ENCODE measurements at regions not wholly inside any gene's neighbourhood (a gene's known extent, or its start where the extent isn't known, plus 50 kb on each side); places are given as distances from the start of the nearest gene placed in this dataset.
A peak's percentile ranks its signal among the peaks of the same experiment; 100 is the strongest.

DNA sequence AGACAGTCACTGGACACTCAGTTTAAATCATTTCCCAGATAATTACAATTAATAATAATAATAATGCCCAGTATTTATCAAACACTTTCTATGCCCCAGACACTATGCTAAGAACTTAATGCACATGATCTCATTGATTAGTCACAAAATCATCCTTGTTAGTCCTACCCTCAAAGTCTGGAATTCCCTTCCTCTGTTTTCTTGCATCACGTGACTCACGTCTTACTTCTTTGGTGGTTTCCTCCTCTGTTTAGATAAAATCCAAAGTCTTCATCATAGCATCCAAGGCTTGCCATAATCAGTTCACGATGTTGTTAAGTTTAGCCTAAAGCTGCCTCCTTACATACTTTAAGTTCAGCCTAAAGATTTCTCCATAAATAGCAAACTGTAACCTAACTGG is 471.9 kb downstream of the PMP22 start:
- Mint-ChIP-seq H3K4me3 (no peak overlapping the region), H3K9me3 (no peaks in the 10 kb centered on the region), H3K27ac (no peak overlapping the region), H3K27me3 (peaks cover 28% of the 10 kb centered on the region), H3K36me3 (ENCODE audit: low read depth) (no peaks in the 10 kb centered on the region), H3K4me1 (peaks cover 13% of the 10 kb centered on the region)
- no peak for TF ChIP-seq CTCF (IDR thresholded peaks at IDR 0.05)
- intact Hi-C loops (cut with micrococcal nuclease): no loop called here
- DNase-seq (no peak), ATAC-seq (ENCODE audit: low read depth) (no peak)
- POLR2A ChIA-PET: no interaction called here
- CTCF ChIA-PET: no interaction called here

DNA sequence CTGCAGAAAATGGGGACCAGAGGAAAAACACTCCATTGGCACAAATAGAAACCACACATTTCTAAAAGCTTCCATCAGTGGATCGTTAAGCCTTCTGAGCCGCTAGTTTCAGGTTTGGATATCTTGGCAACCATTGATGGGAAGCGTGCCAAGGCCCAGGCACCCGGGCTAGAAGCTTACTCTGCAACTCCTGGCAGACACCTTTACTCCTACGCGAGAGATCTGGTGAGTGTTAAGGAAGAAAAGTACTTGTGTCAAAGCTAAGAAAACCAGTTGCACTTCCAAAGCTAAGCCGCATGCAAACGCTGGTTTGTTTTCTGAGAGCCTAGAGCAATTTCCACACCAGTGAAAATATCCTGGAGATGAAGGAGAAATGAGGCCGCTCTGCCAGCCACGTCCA is 472.4 kb downstream of the PMP22 start:
- no peak overlapping the region for H3K27ac Mint-ChIP-seq
- no peak overlapping the region for H3K4me3 Mint-ChIP-seq
- intact Hi-C loops (cut with micrococcal nuclease): no loop called here
- peaks cover 13% of the 10 kb centered on the region for H3K4me1 Mint-ChIP-seq
- ChIA-PET CTCF (no interaction called here), POLR2A (no interaction called here)
- no peak for ATAC-seq (ENCODE audit: low read depth)
- no peaks in the 10 kb centered on the region for H3K9me3 Mint-ChIP-seq
- no peak for DNase-seq
- peaks cover 28% of the 10 kb centered on the region for H3K27me3 Mint-ChIP-seq
- TF ChIP-seq CTCF (IDR thresholded peaks at IDR 0.05): no peak
- no peaks in the 10 kb centered on the region for H3K36me3 Mint-ChIP-seq (ENCODE audit: low read depth)

DNA sequence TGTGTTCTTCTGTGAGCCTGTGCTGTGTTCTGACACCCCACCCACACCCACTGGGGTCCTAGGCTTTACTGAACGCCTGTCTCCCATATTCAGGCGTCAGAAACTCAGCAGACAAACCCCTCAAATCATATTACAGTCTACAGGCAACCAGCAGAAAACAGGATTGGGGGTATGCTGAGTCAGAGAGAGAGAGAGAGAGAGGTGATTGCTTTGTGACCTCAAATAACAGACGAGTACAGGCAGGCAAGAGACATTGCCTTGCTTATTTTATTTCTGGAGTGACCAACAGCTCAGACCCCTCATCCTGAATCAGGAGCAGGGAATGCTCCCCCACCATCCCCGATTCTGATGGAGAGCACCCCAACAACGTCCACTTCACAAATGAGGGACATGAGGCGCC is 473.9 kb downstream of the PMP22 start:
- no peaks in the 10 kb centered on the region for H3K36me3 Mint-ChIP-seq (ENCODE audit: low read depth)
- no peak for TF ChIP-seq CTCF (IDR thresholded peaks at IDR 0.05)
- CTCF ChIA-PET: no interaction called here
- peaks cover 21% of the 10 kb centered on the region for H3K27me3 Mint-ChIP-seq
- H3K27ac Mint-ChIP-seq: no peak overlapping the region
- H3K4me3 Mint-ChIP-seq: no peak overlapping the region
- intact Hi-C loops (cut with micrococcal nuclease): no loop called here
- POLR2A ChIA-PET: interaction anchor here (1.7 kb wide), 1 partner anchor 363 kb away, joined by 6 read pairs; no protein-coding TSS in a partner anchor
- H3K9me3 Mint-ChIP-seq: no peaks in the 10 kb centered on the region
- ATAC-seq (ENCODE audit: low read depth): no peak
- H3K4me1 Mint-ChIP-seq: peaks cover 13% of the 10 kb centered on the region
- DNase-seq: no peak

DNA sequence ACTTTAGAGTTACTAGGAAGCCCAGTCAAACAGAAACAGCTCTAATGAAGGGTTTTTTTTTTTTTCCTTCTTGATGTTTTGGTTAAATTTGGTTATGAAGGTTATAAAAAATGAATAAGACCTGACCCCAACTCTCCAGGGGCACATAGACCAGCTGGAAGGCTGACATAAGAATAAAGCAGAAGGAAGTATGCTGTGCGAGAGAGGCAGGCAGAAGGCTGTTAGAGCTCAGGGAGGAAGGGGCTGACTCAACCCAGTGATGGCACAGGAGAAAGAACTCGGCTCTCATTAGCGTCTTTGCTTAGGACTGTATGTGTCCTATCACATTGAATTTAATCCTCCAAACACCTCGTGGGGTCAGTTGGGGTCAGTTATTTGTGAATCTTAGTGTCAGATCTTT is 474.6 kb downstream of the PMP22 start:
- ATAC-seq (ENCODE audit: low read depth): peak; percentile 89
- no peaks in the 10 kb centered on the region for H3K36me3 Mint-ChIP-seq (ENCODE audit: low read depth)
- ChIA-PET POLR2A (interaction anchor here (1.7 kb wide), 1 partner anchor 362 kb away, joined by 6 read pairs; no protein-coding TSS in a partner anchor), CTCF (no interaction called here)
- peaks cover 19% of the 10 kb centered on the region for H3K27me3 Mint-ChIP-seq
- peaks cover 13% of the 10 kb centered on the region for H3K4me1 Mint-ChIP-seq
- no peak overlapping the region for H3K27ac Mint-ChIP-seq
- TF ChIP-seq CTCF (IDR thresholded peaks at IDR 0.05): no peak
- H3K9me3 Mint-ChIP-seq: no peaks in the 10 kb centered on the region
- DNase-seq: no peak
- H3K4me3 Mint-ChIP-seq: no peak overlapping the region
- intact Hi-C loops (cut with micrococcal nuclease): no loop called here

DNA sequence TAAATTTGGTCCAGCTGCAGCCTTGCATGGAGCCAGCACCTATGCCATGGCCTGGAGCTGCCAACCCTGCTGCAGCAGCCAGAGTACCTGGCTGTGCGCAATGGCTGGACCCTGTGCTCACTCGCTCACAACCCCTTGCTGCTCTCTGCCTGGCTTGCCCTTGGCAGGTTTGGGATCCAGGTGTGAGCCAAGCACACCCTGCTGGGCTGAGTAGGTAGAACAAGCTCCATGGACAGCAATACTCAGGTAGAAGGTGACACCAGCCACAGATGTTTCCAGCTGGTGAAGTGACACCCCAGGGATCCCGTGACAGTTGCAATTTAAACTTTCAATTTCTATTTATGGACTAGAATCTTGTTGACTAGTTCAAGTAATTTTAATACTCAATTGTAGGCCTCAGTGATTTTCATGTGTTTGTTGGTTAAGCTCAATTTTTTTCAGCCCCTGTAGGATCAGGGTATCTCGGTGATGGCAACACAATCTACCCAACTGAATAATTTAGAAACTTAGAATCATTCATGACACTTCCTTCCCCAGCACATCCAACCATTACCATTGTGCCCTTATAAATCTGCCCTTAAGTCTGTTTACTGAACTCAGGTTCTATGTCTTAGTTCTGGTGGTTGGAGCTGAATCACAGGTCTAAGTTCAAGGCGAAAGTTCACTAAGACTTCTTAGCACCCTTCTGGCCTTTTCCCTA is 480.0 kb downstream of the PMP22 start:
- POLR2A ChIA-PET: no interaction called here
- H3K36me3 Mint-ChIP-seq (ENCODE audit: low read depth): no peaks in the 10 kb centered on the region
- peaks cover 3% of the 10 kb centered on the region for H3K9me3 Mint-ChIP-seq
- H3K4me3 Mint-ChIP-seq: no peak overlapping the region
- ATAC-seq (ENCODE audit: low read depth) (peak; percentile 50), DNase-seq (no peak)
- CTCF ChIA-PET: interaction anchor here (0.6 to 1.9 kb wide), 6 partner anchors 483 to 1190 kb away, joined by 3 to 4 read pairs (median 4); partner anchors contain the start of gene HS3ST3B1
- peaks cover 15% of the 10 kb centered on the region for H3K27me3 Mint-ChIP-seq
- no peak for TF ChIP-seq CTCF (IDR thresholded peaks at IDR 0.05)
- peaks cover 4% of the 10 kb centered on the region for H3K4me1 Mint-ChIP-seq
- intact Hi-C loops (cut with micrococcal nuclease): loop anchor here (1.0 to 10.0 kb wide), 3 partner anchors 430 to 1190 kb away; no protein-coding TSS in a partner anchor
- H3K27ac Mint-ChIP-seq: no peak overlapping the region

Data from activated B cell treated with CpG ODN at 0.5 μM for 24 hours (primary cell).